GM21786 (cell line): ENCODE measurements at regions not wholly inside any gene's neighbourhood (a gene's known extent, or its start where the extent isn't known, plus 50 kb on each side); places are given as distances from the start of the nearest gene placed in this dataset.

ENCODE experiments used
- ATAC-seq: cut with Tn5 transposase; IDR thresholded peaks from one replicate; pipeline ENCODE4 v1.9.1; 2021; ENCODE audit not compliant: unreplicated experiment

- no peak for ATAC-seq
Measured at GRCh38 chr14:97379091-97379531, 581.9 kb downstream of the VRK1 start.

- ATAC-seq, result no peak
Measured at GRCh38 chr14:97380539-97380941, 583.4 kb downstream of the VRK1 start.

- no peak for ATAC-seq
Measured at GRCh38 chr14:97381309-97381708, 584.1 kb downstream of the VRK1 start.

- ATAC-seq, result peak; percentile 38
Measured at GRCh38 chr14:97382616-97383226, 585.5 kb downstream of the VRK1 start.

GRCh38 chr14:97385727-97386126 lies 588.5 kb downstream of the VRK1 start:
- no peak for ATAC-seq

- no peak for ATAC-seq
Measured at GRCh38 chr14:97387252-97387874, 590.2 kb downstream of the VRK1 start.

- no peak for ATAC-seq
Measured at GRCh38 chr14:97388408-97388807, 591.2 kb downstream of the VRK1 start.

- no peak for ATAC-seq
Measured at GRCh38 chr14:97390096-97390724, 593.0 kb downstream of the VRK1 start.

- no peak for ATAC-seq
Measured at GRCh38 chr14:97393244-97393643, 596.1 kb downstream of the VRK1 start.

GRCh38 chr14:97395068-97395467 lies 597.9 kb downstream of the VRK1 start:
- ATAC-seq, result no peak

GRCh38 chr14:97401714-97402113 lies 604.5 kb downstream of the VRK1 start:
- no peak for ATAC-seq

GRCh38 chr14:97402279-97402678 lies 605.1 kb downstream of the VRK1 start:
- no peak for ATAC-seq

- no peak for ATAC-seq
Measured at GRCh38 chr14:97407701-97408407, 610.7 kb downstream of the VRK1 start.

- no peak for ATAC-seq
Measured at GRCh38 chr14:97408503-97408902, 611.3 kb downstream of the VRK1 start.

- ATAC-seq, result no peak
Measured at GRCh38 chr14:97408937-97409815, 612.0 kb downstream of the VRK1 start.

GRCh38 chr14:97410667-97411620 lies 613.8 kb downstream of the VRK1 start:
- no peak for ATAC-seq

- no peak for ATAC-seq
Measured at GRCh38 chr14:97411938-97412612, 614.9 kb downstream of the VRK1 start.

- ATAC-seq, result no peak
Measured at GRCh38 chr14:97413022-97413539, 615.9 kb downstream of the VRK1 start.
